ENCODE measurements at regions not wholly inside any gene's neighbourhood (a gene's known extent, or its start where the extent isn't known, plus 50 kb on each side); places are given as distances from the start of the nearest gene placed in this dataset.

- TF ChIP-seq CTCF (IDR thresholded peaks at IDR 0.05; ENCODE audit: poor library complexity) (no peak), EZH2 (IDR thresholded peaks at IDR 0.05; ENCODE audit: borderline replicate concordance) (no peak)
- no peaks in the 10 kb centered on the region for H3K36me3 ChIP-seq (replicated peaks; ENCODE audit: insufficient read depth, low read depth)
- H2AFZ ChIP-seq: no peak overlapping the region
- WGBS (ENCODE audit: low lambda C conversion rate, missing lambda C conversion rate): 97% methylated on average over 5 of the region's 5 CpGs
- DNase-seq (ENCODE audit: low spot score): no peak
- H3K27ac ChIP-seq: no peak overlapping the region
- H3K27me3 ChIP-seq: peaks cover 10% of the 10 kb centered on the region
- H3K9me3 ChIP-seq (ENCODE audit: low read depth): no peaks in the 10 kb centered on the region
- no peak overlapping the region for H3K4me3 ChIP-seq
- H3K9me2 ChIP-seq (replicated peaks; ENCODE audit: insufficient read depth): no peaks in the 10 kb centered on the region
- no peaks in the 10 kb centered on the region for H3K79me2 ChIP-seq
- no peaks in the 10 kb centered on the region for H4K20me1 ChIP-seq (ENCODE audit: insufficient read depth, poor library complexity, severe bottlenecking)
- H3K4me1 ChIP-seq (ENCODE audit: insufficient read depth): no peaks in the 10 kb centered on the region
- no peak overlapping the region for H3K4me2 ChIP-seq
These were observed 119.5 kb downstream of the SEC23IP start for GRCh38 chr10:120012131-120012400.

GRCh38 chr10:120012566-120012965, 120.0 kb downstream of the SEC23IP start:
- no peaks in the 10 kb centered on the region for H3K79me2 ChIP-seq
- H3K9me2 ChIP-seq (replicated peaks; ENCODE audit: insufficient read depth): no peaks in the 10 kb centered on the region
- no peaks in the 10 kb centered on the region for H3K36me3 ChIP-seq (replicated peaks; ENCODE audit: insufficient read depth, low read depth)
- WGBS (ENCODE audit: low lambda C conversion rate, missing lambda C conversion rate): 65% methylated on average over 7 of the region's 7 CpGs
- H3K27me3 ChIP-seq: peaks cover 10% of the 10 kb centered on the region
- no peak overlapping the region for H3K4me2 ChIP-seq
- TF ChIP-seq EZH2phosphoT487 (IDR thresholded peaks at IDR 0.05; ENCODE audit: low read depth, severe bottlenecking, unreplicated experiment) (no peak), EZH2 (IDR thresholded peaks at IDR 0.05; ENCODE audit: borderline replicate concordance) (no peak)
- no peak overlapping the region for H2AFZ ChIP-seq
- H4K20me1 ChIP-seq (ENCODE audit: insufficient read depth, poor library complexity, severe bottlenecking): no peaks in the 10 kb centered on the region
- no peaks in the 10 kb centered on the region for H3K9me3 ChIP-seq (ENCODE audit: low read depth)
- no peaks in the 10 kb centered on the region for H3K4me1 ChIP-seq (ENCODE audit: insufficient read depth)
- no peak overlapping the region for H3K4me3 ChIP-seq
- no peak for DNase-seq (ENCODE audit: low spot score)
- no peak overlapping the region for H3K27ac ChIP-seq

GRCh38 chr10:120014031-120014430, 121.5 kb downstream of the SEC23IP start:
- WGBS (ENCODE audit: low lambda C conversion rate, missing lambda C conversion rate): 64% methylated on average over 3 of the region's 3 CpGs
- DNase-seq (ENCODE audit: low spot score): no peak
- Histone ChIP-seq H3K79me2 (no peaks in the 10 kb centered on the region), H3K4me1 (ENCODE audit: insufficient read depth) (no peaks in the 10 kb centered on the region), H3K27me3 (peaks cover 4% of the 10 kb centered on the region), H3K4me2 (no peak overlapping the region), H3K36me3 (replicated peaks; ENCODE audit: insufficient read depth, low read depth) (no peaks in the 10 kb centered on the region), H3K27ac (no peak overlapping the region), H3K9me3 (ENCODE audit: low read depth) (no peaks in the 10 kb centered on the region), H2AFZ (no peak overlapping the region), H4K20me1 (ENCODE audit: insufficient read depth, poor library complexity, severe bottlenecking) (no peaks in the 10 kb centered on the region), H3K4me3 (no peak overlapping the region), H3K9me2 (replicated peaks; ENCODE audit: insufficient read depth) (no peaks in the 10 kb centered on the region)
- TF ChIP-seq EZH2phosphoT487 (IDR thresholded peaks at IDR 0.05; ENCODE audit: low read depth, severe bottlenecking, unreplicated experiment) (no peak), EZH2 (IDR thresholded peaks at IDR 0.05; ENCODE audit: borderline replicate concordance) (no peak), CTCF (IDR thresholded peaks at IDR 0.05; ENCODE audit: poor library complexity) (no peak)

- Histone ChIP-seq H3K9me2 (replicated peaks; ENCODE audit: insufficient read depth) (no peaks in the 10 kb centered on the region), H3K27ac (no peak overlapping the region), H3K4me1 (ENCODE audit: insufficient read depth) (no peaks in the 10 kb centered on the region), H3K9me3 (ENCODE audit: low read depth) (no peaks in the 10 kb centered on the region), H2AFZ (no peak overlapping the region), H3K36me3 (replicated peaks; ENCODE audit: insufficient read depth, low read depth) (no peaks in the 10 kb centered on the region), H3K27me3 (peaks cover 4% of the 10 kb centered on the region), H3K79me2 (no peaks in the 10 kb centered on the region), H4K20me1 (ENCODE audit: insufficient read depth, poor library complexity, severe bottlenecking) (no peaks in the 10 kb centered on the region), H3K4me2 (no peak overlapping the region), H3K4me3 (no peak overlapping the region)
- 94% methylated on average over 5 of the region's 5 CpGs for WGBS (ENCODE audit: low lambda C conversion rate, missing lambda C conversion rate)
- TF ChIP-seq CTCF (IDR thresholded peaks at IDR 0.05; ENCODE audit: poor library complexity): no peak
- no peak for TF ChIP-seq EZH2phosphoT487 (IDR thresholded peaks at IDR 0.05; ENCODE audit: low read depth, severe bottlenecking, unreplicated experiment)
- no peak for TF ChIP-seq EZH2 (IDR thresholded peaks at IDR 0.05; ENCODE audit: borderline replicate concordance)
- no peak for DNase-seq (ENCODE audit: low spot score)
These were observed 122.5 kb downstream of the SEC23IP start for GRCh38 chr10:120015064-120015463.
